DOHH2 (cell line): ENCODE measurements at regions not wholly inside any gene's neighbourhood (a gene's known extent, or its start where the extent isn't known, plus 50 kb on each side); places are given as distances from the start of the nearest gene placed in this dataset.

Experiments
- CTCF ChIP-seq: fragments of 200-600 bp; sonication (generic); IDR thresholded peaks from one replicate; pipeline ENCODE4 v1.5.1; 2014; ENCODE audit warnings: antibody characterized with exemption, mild to moderate bottlenecking, low read depth, low read length; ENCODE audit not compliant: poor library complexity, severe bottlenecking
- EZH2phosphoT487 ChIP-seq: fragments of 200-600 bp; sonication (generic); IDR thresholded peaks from 2 replicates; pipeline ENCODE4 v1.6.1; 2017; ENCODE audit warnings: borderline replicate concordance, mild to moderate bottlenecking, antibody characterized with exemption, low read length, moderate library complexity, mixed read lengths

- TF ChIP-seq CTCF (no peak), EZH2phosphoT487 (no peak)
These were observed 214.4 kb downstream of the UBE3A start for GRCh38 chr15:25224396-25224795.
